GM11168 (cell line): ENCODE measurements at regions not wholly inside any gene's neighbourhood (a gene's known extent, or its start where the extent isn't known, plus 50 kb on each side); places are given as distances from the start of the nearest gene placed in this dataset.

ENCODE experiments used
- in situ Hi-C: fragments of 300-500 bp; cut with MboI; formaldehyde crosslinking; loops from one replicate; pipeline ENCODE4 v1.12.0; 2022; ENCODE audit warnings: low sequenced_read_pairs; ENCODE audit not compliant: unreplicated experiment

DNA sequence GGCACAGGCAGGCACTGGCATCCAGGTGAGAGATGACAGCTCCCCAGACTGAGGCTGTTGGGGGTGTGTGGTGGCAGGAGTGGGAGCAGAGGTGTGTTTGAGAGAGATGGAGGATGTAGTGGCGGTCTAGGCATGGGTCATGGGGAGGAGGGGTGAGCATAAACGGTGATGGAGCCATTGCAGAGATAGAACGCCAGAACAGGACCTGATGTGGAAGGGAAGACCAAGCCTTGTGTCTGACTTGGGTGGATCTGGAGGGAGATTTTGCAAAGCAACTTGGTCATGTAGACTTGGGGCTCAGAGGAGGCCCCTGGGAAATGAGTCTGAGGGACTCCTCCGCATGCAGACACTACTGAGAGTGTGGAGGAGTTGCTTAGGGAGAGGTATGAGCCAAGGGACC is 50.0 kb upstream of the CLDN5 start:
- in situ Hi-C loops: no loop called here

DNA sequence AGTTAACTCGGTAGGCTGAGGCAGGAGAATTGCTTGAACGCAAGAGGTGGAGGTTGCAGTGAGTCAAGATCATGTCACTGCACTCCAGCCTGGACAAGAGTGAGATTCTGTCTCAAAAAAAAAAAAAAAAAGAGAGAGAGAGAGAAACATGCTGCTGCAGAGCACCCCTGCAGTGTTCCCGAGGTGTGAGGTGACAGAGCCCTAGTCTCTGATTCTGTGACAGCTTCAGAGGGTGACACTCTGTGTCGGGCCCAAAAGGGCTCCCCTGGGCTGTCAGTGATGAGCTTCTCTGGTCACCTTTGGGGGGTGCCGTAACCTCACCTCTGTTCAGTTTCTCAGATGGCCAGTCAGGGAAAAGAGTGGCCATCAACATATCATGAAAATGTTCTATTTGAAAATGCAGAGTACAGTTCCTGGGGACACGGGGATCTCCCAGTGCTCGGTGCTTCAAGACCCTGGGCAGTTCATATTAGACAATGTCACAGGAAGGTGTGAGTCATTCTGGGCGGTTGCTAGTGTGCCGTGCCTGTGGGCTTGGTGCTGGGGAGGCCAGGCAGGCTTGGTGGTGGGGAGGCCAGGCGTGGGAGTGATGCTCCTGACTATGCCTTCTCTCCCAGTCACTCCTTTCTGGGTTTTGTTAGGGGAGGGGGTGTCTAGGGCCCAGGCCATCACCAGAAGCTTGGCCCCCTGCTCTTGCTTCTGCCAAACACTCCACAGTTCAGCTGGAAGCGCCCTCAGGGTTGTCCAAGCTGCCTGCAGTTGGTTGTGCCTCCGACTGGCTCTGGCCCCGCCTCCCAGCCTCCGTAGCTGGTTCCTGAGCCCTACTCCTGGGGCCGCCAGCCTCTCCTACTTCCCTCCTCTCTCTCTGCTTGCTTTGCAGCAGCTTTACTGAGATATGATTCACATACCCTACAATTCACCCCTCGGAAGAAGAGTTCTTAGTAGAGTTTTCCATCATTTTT is 52.5 kb upstream of the CLDN5 start:
- in situ Hi-C loops: no loop called here

DNA sequence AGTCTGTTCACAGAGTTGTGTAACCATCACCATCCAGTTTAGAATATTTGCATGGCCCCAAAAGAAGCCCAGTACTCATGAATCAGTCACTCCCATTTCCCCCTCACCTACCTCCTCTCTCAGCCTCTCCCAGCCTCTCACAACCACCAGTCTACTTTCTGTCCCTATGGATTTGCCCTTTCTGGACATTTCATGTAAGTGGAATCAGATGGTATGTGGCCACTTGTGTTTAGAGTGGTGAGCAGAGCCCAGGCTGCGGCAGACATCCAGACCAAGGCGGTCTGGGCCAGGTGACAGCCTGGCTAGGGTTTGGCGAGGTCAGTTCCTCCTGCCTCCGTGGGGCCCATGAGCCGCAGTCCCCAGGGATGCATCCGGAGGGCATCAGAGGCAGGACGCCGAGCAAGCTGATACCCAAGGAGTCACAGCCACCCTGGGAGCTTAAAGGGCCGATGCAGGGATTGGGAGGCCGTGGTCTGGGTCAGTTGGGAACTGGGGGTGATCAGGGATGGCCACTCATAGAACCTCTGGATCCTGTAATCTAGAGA is 53.3 kb upstream of the CLDN5 start:
- in situ Hi-C loops: no loop called here

DNA sequence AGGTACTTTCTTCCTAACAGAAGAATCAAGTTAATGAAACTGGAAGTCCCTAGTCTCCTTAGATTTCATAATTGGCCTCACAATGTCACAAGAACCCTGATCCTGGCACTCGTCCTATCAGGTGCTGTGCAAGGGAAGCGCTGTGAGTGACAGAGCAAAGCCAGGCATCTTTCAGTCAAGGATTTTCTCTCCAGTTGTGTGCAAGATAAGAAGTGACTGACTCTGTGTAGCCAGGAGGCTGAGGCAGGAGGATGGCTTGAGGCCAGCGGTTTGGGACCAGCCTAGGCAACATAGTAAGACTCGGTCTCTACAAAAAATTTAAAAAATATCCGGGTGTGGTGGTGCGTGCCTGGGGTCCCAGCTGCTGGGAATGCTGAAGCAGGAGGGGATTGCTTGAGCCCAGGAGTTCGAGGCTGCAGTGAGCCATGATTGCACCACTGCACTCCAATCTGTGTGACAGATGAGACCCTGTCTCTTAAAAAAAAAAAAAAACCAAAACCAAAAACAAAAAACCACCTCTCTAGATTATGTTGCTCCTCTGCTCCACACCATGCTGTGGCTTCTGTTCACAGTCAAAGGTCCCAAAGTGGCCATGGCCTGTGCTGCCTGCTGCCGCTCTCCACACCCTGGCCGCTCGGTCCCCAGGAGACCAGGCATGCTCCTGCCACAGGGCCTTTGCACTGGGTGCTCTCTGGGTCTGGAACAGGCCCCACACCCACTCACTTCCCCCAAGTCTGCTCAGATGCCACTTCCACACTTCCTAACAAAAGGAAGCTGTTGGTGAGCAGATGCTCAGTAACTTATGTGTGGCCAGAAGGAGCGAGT is 54.2 kb upstream of the CLDN5 start:
- in situ Hi-C loops: no loop called here

DNA sequence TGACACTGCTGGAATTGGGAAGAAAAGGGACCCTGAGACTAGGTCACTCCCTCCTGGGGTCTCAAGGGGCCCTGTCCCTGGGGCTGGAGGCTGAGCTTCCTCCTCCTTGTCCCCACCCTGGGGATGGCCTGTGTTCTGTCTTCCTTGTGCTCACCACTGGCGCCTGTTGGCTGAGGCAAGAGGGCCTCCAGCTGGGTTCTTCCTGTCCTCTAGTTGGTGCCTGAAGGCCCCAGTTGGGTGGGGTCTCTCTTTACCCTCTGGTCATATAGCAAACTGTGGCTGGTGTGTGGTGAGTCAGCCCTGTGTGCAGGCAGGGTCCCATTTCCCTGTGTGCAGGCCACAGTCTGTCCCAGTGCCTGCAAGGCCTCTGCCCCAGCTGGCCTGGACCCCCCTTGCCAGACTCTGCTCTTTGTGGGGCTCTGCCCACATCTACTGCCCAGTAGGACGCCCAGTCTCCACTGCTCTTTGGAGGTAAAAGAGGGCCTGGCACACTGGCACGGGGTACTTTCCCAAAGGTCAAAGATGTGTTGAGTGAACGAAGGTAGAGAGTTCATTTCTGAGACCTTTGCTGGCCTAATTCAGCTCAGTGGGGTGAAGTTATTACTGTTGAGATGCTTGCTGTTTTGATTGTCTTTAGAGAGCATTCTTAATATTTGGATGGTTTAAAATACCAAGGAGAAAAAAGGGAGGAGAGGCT is 55.1 kb upstream of the CLDN5 start:
- in situ Hi-C loops: no loop called here

DNA sequence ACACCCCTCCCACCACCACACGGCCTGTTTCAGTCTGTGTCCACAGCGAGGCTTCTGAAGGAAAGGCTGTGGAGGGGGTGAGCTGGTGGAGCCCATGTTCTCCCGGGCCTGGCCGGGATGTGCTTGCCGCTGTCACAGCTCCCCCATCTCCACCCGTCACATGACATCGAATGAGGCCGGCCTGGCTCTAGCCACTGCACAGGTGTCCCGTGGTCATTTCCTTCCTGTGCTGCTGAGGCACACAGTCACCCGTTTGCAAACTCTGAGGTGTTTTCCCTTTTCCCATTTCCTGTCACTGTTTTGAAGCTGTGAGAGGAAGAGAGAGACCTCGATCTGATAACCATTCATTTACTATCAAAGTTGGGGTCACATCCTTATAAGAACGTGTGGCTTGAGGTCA is 55.7 kb upstream of the CLDN5 start:
- in situ Hi-C loops: no loop called here

DNA sequence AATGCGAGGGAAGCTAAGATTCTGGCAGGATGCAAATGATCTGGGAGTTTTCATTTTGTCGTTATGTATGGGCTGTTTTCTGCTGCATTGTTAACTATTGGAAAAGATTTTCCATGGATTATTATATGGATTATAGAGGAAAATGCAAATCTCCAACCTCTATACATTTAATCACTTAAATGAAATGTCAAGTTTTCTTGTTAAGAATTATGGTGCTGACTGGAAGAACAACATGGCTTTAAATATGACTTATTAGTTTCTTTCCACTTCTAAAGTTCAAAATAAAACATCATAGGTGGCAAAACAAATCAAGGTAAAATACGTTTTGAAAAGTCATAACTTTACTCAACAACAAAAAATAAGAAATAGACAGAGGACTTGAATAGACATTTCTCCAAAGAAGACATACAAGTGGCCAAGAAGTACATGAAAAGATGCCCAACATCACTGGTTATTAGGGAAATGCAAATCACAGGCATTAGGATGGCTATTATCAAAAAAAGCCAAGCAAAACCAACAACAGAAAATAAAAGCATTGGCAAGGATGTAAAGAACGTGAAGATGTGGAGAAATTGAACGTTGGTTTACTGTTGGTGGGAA is 56.2 kb upstream of the CLDN5 start:
- in situ Hi-C loops: no loop called here

DNA sequence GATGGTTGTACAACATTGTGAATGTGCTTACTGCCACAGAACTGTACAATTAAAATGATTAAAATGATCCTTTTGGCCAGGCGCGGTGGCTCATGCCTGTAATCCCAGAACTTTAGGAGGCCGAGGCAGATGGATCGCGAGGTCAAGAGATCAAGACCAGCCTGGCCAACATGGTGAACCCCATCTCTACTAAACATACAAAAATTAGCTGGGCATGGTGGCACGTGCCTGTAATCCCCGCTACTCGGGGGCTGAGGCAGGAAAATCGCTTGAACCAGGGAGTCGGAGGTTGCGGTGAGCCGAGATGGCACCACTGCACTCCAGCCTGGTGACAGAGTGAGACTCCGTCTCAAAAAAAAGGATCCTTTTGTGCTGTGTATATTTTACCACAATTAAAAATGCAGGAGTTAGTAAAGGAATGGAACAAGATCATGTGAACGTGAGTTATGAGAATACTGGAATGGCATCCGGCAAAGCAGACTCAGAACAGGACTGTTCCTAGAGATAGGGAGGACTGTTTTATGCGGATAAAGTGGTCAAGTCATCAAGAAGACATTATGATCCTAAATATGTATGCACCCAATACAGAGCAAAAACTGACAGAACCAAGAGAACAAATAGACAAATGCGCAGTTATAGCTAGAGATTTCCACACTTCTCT is 58.0 kb upstream of the CLDN5 start:
- in situ Hi-C loops: no loop called here

DNA sequence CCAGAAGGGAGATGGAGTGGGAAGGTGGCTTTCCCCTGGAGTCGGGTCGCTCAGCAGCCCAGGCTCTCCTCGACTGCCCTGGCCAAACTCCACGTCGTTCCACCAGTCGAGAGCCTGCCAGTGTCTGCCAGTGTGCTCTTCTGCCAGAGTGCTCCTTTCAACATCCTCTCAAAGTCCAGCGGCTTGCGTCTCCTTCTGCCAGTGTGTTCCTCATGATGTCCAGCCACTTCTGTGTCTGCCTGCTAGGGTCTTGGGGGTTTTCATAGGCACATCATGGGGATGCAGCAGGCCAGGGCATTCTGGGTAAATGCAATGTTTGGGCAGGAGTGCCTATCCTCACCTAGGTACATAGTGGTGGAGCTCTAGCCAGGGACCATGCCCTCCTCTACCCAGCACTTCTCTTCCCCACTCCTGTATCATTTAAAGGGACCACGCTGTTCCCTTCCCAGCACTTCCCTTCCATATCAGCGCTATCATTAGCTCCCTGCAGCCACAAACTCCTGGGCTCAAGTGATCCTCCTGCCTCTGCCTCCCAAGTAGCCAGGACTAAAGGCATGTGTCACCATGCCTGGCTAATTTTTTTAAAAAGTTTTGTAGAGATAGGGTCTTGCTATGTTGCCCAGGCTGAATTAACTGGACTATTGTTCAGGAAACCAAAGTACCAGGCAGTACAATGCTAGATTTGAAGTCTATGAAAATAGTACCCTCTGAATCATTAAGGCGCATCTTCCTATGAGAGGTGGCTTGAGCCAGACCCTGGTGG is 62.9 kb upstream of the CLDN5 start:
- in situ Hi-C loops: no loop called here

DNA sequence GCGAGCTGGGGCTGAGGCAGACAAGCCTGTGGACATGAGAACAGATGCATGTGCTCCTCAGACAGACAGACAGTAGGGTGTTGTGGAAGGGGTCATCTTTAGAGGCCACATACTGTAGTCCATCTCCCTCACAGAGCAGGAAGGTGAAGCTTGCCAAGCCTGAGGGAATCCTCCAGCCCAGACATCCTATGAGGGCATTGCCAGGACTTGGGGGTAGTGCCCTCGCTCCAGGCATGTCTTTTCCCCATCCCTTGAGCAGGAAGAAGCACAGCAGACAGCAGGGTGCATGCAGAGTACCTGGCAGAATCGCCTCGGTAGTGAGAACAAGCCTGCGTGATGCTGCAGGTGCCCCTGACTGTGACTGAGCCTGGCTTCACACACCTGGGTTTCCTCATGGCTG is 66.5 kb upstream of the CLDN5 start:
- in situ Hi-C loops: no loop called here

DNA sequence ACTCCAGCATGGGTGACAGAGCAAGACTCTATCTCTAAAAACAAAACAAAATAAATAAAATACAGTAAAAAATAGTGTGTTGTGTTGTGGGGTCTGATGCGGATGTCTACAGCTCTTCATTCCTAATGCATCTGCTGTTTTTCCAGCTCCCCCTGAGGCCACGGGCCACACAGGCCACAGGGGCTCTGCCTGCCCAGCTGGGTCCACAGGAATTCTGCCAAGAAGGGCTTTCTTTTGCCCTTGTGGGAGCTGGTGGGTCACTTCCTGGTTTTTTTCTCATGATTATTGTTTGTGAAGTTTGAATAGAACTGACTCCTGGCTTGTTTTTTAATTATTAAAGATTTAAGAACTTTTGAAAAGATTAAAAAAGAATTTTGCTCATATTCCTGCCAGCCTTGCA is 67.4 kb upstream of the CLDN5 start:
- in situ Hi-C loops: no loop called here

DNA sequence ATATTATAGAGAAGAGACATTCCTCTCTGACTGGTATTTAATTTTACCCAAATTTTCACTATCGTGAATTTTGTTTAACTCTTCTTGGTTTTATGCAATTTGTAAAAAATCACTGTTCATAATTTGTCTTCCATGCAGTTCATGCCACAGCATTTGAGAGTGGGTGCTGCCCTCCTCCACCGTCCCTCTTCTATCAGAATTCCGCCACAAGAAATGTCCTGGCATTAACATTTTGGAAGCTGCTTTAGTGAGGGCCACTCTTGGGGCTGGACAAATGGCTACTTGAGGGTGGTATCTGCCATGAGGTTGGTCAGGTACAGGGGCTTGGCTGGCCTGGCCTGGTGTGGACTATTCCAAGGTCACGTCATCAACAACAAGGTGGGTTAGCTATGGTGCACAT is 68.3 kb upstream of the CLDN5 start:
- in situ Hi-C loops: no loop called here

DNA sequence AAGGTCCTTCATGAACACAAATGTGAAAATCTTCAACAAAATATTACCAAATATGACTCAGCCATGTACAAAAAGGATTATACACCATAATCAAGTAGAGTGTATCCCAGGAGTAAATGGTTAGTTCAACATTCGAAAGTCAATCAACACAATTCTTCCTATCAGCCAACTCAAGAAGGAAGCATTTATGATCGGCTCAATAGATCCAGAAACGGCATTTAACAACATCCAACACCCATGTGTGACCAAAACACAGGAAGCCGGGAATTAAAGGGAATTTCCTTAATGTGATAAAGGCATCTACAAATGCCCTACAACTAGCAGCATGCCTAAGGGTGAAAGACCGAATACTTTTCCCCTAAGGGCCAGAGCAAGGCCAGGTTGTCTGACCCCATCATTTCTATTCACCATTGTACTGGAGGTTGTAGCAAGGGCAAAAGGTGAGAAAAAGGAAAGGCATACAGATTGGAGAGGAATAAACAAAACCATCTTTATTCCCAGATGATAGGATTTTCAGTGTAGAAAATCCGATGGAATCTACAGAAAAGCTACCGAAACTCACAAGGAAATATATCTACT is 69.9 kb upstream of the CLDN5 start:
- in situ Hi-C loops: no loop called here

DNA sequence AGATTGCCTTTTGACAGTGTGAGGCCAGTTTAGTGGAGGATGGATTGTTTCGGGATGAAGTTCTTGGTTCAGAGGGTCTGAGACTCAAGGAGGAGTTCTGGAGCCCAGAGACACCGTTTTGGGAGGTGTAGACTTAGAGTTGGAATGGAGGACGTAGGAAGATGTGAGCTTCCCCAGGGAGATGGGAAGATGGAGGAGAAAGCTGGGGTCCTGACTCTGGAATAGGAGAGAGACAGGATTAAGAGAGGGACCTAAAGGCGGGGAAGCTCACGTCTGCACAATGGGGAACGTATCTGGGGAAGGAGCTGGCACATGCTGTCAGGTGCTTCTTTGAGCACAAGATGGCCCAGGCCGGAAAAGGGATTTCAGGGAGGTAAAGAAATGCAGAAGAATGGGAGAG is 71.3 kb upstream of the CLDN5 start:
- in situ Hi-C loops: no loop called here

DNA sequence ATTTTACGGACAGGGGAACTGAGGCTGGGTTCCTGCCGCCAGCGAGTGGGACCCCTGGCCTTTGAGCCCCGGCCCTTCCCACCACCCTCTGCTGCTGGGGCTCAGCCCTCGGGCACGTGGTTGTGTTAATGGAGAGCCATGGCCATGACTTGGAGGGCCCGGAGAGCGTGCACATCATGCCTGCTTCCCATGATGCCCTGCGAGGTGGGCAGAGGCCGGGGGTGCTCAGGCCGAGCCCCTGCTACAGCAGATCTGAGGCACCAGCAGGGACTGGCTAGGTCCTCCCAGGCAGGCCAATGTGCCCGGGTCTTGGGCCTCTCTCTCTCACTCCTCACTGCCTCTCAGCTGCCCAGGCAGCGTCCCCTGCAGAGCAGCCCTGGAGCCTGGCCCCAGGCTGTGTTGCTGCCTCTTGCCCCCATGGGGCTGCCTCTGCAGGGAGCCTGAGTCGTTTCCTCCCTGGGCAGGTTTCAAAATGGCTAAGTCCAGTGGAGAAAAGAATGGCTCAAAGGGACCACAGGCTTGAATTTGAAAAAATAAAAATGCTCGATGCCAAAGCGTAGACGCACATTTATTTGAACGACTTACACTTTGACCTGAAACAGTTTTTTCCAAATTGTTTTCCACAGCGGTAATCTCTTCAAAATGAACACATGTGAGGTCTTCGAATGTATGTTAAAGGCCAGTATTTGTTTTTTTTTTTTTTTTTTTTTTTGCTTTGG is 72.6 kb upstream of the CLDN5 start:
- in situ Hi-C loops: no loop called here

DNA sequence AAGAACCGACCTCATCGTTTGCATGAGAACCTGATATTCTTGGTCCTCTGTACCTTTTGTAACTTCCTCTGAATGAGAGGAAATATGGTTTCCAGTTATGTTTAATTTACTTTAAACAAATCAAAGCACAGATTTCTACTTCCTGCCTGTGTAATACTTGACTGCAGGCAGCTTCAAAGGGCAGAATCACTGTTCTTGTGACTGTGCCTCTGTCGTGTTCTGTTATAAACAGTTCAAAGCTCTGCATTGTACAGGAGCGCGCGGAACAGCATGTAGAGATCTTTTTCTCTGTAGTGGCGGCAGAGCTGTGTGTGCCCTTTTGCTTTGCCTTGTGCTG is 73.2 kb upstream of the CLDN5 start:
- in situ Hi-C loops: no loop called here

DNA sequence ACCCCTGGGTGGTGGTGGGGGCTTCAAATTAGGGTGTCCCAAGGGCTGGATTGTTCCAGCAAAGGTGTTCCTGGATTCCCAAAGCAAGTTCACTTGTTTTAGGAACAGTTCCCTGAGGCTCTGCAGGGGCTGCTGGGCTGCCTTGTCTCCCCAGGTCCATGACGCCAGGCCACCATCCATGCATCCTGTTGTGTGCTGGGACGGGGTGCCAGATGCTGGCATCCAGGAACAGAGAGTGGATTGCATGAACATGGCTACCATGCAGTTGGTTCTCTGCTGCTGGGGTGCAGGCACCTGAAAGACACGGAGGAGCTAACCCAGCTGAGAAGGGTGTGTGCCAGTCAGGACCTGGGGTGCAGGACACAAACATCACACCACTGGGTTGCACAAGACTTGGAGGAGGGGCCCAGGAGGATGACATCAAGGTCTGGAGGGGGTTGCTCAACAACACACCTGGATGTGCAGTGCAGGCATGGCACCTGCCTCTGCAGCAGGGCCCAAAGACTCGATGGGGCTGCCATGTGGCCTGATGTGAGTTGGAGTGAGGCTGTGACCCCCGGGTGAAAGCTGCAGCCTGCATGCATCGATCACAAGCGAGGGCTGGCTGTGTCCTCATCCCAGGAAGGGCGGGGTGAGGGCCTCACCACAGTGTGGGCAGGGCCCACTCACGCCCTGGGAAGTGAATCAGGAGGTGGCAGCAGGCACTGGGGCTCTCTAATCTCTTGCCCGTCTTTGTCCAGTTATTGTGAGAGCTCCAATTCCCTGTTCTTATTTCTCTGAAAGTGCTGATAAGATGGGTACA is 74.0 kb upstream of the CLDN5 start:
- in situ Hi-C loops: no loop called here
